ENCODE measurements at regions not wholly inside any gene's neighbourhood (a gene's known extent, or its start where the extent isn't known, plus 50 kb on each side); places are given as distances from the start of the nearest gene placed in this dataset.
A peak's percentile ranks its signal among the peaks of the same experiment; 100 is the strongest.

DNA sequence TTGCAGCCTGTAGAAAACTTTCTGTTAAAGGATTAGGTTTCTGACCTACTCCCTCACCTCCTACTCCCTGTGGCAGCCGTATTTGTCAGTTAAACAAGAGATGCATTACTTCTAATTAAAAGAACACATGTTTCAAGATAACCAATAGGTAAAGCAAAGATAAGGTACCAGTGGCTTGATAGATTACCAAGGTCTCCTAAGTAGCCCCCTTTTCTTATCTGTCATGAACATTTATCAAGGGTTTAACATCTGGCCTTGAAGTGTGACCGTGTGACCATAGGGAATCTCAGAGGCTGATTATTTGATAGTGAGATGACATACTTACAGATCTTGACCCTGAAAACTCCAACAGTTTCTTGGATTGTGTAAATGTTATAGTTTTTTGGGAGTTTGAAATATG, 764.0 kb upstream of the EDIL3 start:
- ATAC-seq: no peak
- DNase-seq (ENCODE audit: low spot score): no peak
- intact Hi-C loops (cut with DNase I): no loop called here

- ATAC-seq: no peak
- intact Hi-C loops (cut with DNase I): no loop called here
- no peak for DNase-seq (ENCODE audit: low spot score)
Observed at GRCh38 chr5:85159395-85159794, 774.7 kb upstream of the EDIL3 start.

- no peak for ATAC-seq
- no peak for DNase-seq (ENCODE audit: low spot score)
- intact Hi-C loops (cut with DNase I): no loop called here
Observed at GRCh38 chr5:85168474-85168873, 783.8 kb upstream of the EDIL3 start.

DNA sequence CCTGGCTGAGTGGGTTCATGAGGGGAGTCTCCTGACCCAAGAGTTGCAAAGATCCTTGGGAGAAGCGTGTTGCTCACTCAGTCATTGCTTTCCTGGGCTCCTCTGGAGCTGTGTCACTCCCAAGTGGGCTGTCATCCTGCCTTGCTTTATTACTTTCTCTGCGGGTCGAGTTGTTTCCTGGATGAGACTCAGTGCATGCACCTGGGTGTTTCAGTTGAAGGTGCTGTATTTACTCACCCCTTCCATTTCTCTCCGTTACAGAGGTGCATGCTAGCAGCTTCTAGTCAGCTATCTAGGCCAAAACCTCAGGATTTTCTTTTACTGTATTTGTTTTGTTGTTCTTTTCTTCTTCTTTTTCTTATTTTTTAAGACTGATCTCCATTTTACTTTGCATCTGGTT, 785.5 kb upstream of the EDIL3 start:
- intact Hi-C loops (cut with DNase I): no loop called here
- ATAC-seq: no peak
- no peak for DNase-seq (ENCODE audit: low spot score)

- no peak for ATAC-seq
- no peak for DNase-seq (ENCODE audit: low spot score)
- intact Hi-C loops (cut with DNase I): no loop called here
Observed at GRCh38 chr5:85173469-85173868, 788.8 kb upstream of the EDIL3 start.

- ATAC-seq: no peak
- no peak for DNase-seq (ENCODE audit: low spot score)
- intact Hi-C loops (cut with DNase I): no loop called here
Observed at GRCh38 chr5:85182344-85182743, 797.7 kb upstream of the EDIL3 start.

DNA sequence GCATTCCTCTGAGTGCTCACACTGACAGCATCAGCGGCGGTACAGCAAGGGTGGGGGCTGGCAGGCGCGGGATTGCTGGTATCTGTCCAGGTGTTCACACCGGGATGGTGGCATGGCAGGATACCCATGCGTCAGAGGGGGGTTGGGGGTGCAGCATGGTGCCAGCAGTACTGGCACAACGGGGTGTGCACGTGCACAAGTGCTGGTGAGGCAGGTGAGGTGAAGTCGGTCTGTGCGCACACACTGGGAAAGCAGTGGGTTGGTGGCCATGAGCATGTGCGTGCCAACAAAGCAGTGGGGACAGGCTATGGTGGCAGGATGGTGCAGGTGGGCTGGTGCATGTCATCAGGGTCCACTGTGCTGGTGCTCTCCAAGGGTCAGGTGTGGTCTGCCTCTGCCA, 819.6 kb upstream of the EDIL3 start:
- DNase-seq (ENCODE audit: low spot score) (no peak), ATAC-seq (peak; percentile 20)
- intact Hi-C loops (cut with DNase I): no loop called here

DNA sequence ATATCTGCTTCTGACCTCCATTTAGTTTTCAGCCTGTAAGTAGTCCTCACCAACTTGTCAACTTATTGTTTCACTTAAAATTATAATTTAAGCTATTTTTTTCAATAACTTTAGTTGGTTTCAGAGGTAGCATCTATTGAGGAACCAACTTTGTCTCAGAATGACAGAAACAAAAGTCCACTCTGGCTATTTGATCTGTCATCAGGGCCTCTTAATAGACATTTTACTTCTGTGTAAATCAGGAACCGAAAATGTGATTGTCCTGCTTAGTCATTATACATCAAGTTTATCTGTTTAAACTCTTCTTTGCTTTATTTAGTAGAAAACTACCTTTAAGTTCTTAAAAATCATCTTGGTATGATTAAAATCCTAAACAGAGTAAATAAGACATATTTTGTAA, 820.8 kb upstream of the EDIL3 start:
- ATAC-seq (no peak), DNase-seq (ENCODE audit: low spot score) (no peak)
- intact Hi-C loops (cut with DNase I): no loop called here

GRCh38 chr5:85225388-85225787, 840.7 kb upstream of the EDIL3 start:
- no peak for DNase-seq (ENCODE audit: low spot score)
- intact Hi-C loops (cut with DNase I): no loop called here
- ATAC-seq: no peak

GRCh38 chr5:85249204-85249603, 864.5 kb upstream of the EDIL3 start:
- intact Hi-C loops (cut with DNase I): no loop called here
- DNase-seq (ENCODE audit: low spot score) (no peak), ATAC-seq (no peak)

- intact Hi-C loops (cut with DNase I): no loop called here
- ATAC-seq (no peak), DNase-seq (ENCODE audit: low spot score) (no peak)
Observed at GRCh38 chr5:85263125-85263524, 878.4 kb upstream of the EDIL3 start.

DNA sequence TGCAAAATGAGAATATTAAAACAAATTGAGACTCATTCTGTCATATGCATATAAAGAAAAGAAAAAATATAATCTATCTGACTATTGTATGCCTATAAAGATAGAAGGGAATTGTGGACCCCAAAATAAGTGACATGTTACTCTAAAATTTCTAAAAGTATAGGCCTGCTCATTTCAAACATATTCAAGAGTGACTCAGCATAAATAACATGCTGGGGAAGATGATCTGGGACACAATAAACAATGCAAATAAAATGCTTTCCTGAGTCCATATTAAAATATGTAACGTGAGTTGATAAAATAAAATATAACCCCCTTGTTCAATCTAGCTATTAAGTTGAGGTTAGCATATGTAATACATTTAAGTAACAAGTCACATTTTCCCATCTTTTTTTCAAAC, 882.0 kb upstream of the EDIL3 start:
- DNase-seq (ENCODE audit: low spot score) (no peak), ATAC-seq (no peak)
- intact Hi-C loops (cut with DNase I): no loop called here

DNA sequence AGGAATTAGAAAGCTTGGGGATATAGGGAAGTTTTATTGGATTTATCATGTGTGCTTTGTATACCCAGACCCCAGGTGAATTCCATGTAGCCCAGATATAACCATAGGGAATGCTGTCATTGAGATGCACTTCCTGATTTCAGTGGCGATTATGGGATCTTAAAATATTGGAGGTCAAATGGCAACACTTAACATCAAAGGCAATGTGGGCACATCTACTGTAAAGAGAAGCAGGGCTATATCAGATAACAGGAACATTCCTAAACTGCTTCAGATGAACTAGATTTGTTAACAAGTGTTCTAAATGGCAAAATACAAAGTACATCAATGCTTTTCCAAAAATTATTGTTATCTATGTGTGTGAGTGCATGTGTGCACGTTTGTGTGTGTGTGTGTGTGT, 883.5 kb upstream of the EDIL3 start:
- intact Hi-C loops (cut with DNase I): no loop called here
- DNase-seq (ENCODE audit: low spot score): no peak

GRCh38 chr5:85278193-85278592, 893.5 kb upstream of the EDIL3 start:
- DNase-seq (ENCODE audit: low spot score): no peak
- no peak for ATAC-seq
- intact Hi-C loops (cut with DNase I): no loop called here

More for the DNA sequence above, 883.5 kb upstream of the EDIL3 start:
- ATAC-seq: no peak

DNA sequence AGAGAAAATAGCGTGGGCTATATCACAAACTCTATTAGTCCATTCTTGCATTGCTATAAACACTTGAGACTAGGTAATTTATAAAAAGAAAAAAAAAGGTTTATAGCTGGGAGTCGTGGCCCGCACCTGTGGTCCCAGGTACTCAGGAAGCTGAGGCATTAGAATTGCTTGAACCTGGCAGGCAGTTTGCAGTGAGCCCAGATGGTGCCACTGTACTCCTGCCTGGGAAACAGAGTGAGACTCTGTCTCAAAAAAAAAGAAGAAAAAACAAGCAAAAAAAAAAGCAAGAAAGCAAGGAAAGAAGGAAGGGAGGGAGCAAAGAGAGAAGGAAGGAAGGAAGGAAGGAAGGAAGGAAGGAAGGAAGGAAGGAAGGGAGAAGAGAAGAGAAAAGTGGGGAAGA, 904.2 kb upstream of the EDIL3 start:
- intact Hi-C loops (cut with DNase I): no loop called here
- ATAC-seq: no peak
- DNase-seq (ENCODE audit: low spot score): no peak

DNA sequence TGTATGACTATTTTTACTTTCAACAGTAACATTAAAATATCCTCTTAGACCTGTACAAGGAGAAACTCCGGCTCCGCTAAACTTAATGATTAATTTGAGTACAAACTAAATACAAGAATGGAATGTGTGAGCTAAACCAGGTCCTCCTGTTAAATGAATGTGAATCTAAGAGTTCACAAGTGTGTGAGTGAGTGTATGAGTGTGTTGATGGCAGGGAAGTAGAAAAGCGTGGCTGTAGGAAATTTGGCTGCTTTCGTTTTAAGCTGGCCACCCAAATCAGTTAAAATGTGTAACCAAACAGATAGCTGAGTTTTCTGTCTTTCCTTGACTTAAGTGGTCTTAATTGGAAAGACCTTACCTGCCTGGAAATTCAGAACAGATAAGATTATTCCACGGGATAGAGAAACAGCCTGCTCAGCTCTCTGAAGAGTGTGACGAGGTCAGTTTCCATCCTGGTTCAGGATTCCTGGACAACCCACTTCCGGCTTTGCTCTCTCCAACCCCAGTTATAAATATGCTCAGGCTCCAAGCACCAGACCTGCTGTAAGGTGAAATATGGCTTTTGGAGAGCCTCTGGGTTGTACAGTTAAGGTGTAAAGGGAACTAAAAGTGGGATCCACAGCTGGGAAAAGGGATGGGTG, 908.6 kb upstream of the EDIL3 start:
- no peak for ATAC-seq
- intact Hi-C loops (cut with DNase I): no loop called here

GRCh38 chr5:85304524-85304923, 919.8 kb upstream of the EDIL3 start:
- intact Hi-C loops (cut with DNase I): no loop called here
- DNase-seq (ENCODE audit: low spot score): no peak
- no peak for ATAC-seq

More for the DNA sequence above, 908.6 kb upstream of the EDIL3 start:
- no peak for DNase-seq (ENCODE audit: low spot score)

DNA sequence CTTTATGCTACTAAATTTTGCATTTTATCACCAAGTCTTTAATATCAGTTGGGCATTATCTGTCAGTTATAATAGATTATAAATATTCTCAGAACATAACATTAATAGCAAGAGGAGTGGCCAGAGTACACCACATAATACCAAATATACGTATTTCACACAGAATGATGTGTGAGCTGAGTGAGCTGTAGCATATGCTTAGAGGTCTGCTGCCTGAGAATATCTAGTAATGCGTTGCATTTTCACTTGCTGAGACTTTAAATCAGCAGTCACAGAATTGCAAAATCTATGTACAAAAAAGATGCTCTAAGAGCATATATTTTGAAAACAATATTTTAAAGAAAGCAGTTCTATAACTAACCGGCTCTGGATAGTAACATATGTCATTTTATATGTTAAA, 921.1 kb upstream of the EDIL3 start:
- no peak for ATAC-seq
- intact Hi-C loops (cut with DNase I): no loop called here

DNA sequence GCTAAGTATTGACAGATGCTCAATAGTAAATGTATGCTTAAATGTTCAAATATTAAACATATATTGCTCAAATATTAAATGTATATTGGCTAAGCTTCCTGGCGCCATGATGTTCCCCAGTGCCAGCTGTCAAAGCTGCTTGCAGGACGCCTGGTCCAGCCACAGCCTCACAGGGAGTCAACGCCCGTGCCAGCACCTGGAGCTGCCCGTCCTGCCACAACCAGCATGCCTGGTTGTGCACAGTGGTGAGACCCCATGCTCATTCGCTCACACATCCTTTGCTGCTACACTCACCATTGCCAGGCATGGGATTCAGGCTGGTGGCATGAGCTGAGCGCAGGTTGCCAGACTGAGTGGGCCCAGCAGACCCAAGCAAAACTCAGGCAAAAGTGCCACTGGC, 926.9 kb upstream of the EDIL3 start:
- intact Hi-C loops (cut with DNase I): no loop called here
- ATAC-seq (no peak), DNase-seq (ENCODE audit: low spot score) (no peak)

More for the DNA sequence above, 921.1 kb upstream of the EDIL3 start:
- no peak for DNase-seq (ENCODE audit: low spot score)

DNA sequence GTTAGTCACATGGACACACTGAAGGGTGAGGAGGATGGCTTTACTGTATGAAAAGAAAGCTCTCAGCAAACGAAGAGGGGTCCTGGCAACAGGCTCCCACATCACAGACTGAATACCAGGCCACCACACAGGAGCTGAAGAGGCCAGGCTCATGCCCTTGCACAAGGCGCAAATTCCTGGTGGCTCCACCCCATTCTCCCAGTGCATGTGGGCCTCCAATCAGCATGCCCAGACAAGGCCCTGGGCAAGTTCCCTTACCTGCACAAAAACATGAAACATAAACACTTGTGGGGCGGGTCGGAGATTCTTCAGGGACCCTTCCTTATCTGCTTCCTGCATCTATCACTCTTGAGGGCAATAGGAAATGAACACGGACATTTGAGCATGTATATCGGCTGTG, 935.8 kb upstream of the EDIL3 start:
- intact Hi-C loops (cut with DNase I): no loop called here
- ATAC-seq (no peak), DNase-seq (ENCODE audit: low spot score) (no peak)

GRCh38 chr5:85333276-85333675, 948.6 kb upstream of the EDIL3 start:
- ATAC-seq (no peak), DNase-seq (ENCODE audit: low spot score) (no peak)
- intact Hi-C loops (cut with DNase I): no loop called here

DNA sequence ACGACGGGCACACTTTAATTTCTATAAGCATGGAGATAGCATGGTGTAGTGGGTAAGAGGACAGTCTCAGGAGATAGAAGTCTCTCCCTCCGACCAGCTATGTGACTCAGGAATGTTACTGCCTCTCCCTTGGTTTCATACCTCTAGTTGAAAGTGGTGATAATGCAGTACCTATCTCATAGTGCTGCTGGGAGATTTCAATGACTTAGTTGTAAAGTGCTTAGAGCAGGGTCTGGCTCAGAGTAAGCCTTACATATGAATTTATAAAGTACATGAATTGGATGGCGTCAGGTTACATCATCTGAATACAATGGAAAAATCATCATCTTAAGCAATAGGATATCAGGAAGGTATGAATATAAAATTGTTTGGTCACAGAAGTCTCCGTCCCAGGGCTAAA, 952.8 kb upstream of the EDIL3 start:
- intact Hi-C loops (cut with DNase I): no loop called here
- DNase-seq (ENCODE audit: low spot score) (no peak), ATAC-seq (no peak)
